ENCODE measurements at regions not wholly inside any gene's neighbourhood (a gene's known extent, or its start where the extent isn't known, plus 50 kb on each side); places are given as distances from the start of the nearest gene placed in this dataset.

DNA sequence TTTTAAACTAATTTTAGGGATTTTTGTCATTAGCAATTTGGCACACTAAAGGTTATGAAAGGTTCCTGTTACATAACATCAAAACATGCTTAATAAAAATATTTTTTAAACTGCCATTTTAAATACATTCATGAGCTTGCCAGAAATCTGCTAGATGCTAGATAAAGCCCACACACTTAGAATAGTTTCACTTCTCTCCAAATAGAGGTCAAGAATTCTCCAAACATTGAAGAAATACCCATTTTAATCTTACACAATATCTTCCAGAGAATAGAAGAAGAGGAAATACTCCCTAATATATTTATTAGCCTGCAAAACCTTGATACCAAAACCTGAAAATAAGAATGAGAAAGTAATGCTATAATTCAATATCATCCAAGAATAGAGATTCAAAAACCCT is 247.5 kb downstream of the PTH2R start:
- Histone ChIP-seq H3K9me3 (ENCODE audit: severe bottlenecking) (no peaks in the 10 kb centered on the region), H3K27me3 (ENCODE audit: insufficient read depth, poor library complexity, severe bottlenecking) (no peaks in the 10 kb centered on the region), H3K4me3 (ENCODE audit: severe bottlenecking) (no peak overlapping the region), H3K36me3 (ENCODE audit: low read depth) (no peaks in the 10 kb centered on the region), H3K4me1 (ENCODE audit: insufficient read depth, poor library complexity, severe bottlenecking) (no peaks in the 10 kb centered on the region), H3K27ac (ENCODE audit: poor library complexity, severe bottlenecking) (no peak overlapping the region)
- no peak for ATAC-seq (ENCODE audit: low read depth)
- TF ChIP-seq, protein P1, sequence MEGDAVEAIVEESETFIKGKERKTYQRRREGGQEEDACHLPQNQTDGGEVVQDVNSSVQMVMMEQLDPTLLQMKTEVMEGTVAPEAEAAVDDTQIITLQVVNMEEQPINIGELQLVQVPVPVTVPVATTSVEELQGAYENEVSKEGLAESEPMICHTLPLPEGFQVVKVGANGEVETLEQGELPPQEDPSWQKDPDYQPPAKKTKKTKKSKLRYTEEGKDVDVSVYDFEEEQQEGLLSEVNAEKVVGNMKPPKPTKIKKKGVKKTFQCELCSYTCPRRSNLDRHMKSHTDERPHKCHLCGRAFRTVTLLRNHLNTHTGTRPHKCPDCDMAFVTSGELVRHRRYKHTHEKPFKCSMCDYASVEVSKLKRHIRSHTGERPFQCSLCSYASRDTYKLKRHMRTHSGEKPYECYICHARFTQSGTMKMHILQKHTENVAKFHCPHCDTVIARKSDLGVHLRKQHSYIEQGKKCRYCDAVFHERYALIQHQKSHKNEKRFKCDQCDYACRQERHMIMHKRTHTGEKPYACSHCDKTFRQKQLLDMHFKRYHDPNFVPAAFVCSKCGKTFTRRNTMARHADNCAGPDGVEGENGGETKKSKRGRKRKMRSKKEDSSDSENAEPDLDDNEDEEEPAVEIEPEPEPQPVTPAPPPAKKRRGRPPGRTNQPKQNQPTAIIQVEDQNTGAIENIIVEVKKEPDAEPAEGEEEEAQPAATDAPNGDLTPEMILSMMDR (IDR thresholded peaks at IDR 0.05; ENCODE audit: poor library complexity, severe bottlenecking), result no peak
- no peak for DNase-seq (ENCODE audit: low spot score)

DNA sequence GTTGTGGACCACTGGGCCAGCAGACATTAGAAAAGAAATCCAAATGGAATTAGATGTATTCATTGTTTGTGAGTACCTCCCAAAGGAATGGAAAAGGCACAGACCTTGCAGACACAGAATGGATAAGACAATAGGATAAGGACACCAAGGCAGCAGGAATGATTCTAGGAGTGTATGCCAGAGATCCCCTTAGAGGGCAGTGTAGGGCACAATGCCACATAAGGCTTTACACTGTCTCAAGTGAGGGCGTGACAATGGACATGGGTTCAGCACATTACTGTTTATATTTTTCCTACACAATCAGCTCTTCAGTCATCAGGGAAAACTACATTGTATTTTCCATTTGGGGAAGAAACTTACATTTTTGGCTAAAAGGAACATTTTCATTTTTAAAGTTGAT is 250.9 kb downstream of the PTH2R start:
- TF ChIP-seq, protein P1 (IDR thresholded peaks at IDR 0.05; ENCODE audit: poor library complexity, severe bottlenecking), result peak; percentile 17
- DNase-seq (ENCODE audit: low spot score) (no peak), ATAC-seq (ENCODE audit: low read depth) (no peak)
- Histone ChIP-seq H3K4me1 (ENCODE audit: insufficient read depth, poor library complexity, severe bottlenecking) (no peaks in the 10 kb centered on the region), H3K27ac (ENCODE audit: poor library complexity, severe bottlenecking) (no peak overlapping the region), H3K27me3 (ENCODE audit: insufficient read depth, poor library complexity, severe bottlenecking) (no peaks in the 10 kb centered on the region), H3K9me3 (ENCODE audit: severe bottlenecking) (no peaks in the 10 kb centered on the region), H3K36me3 (ENCODE audit: low read depth) (no peaks in the 10 kb centered on the region), H3K4me3 (ENCODE audit: severe bottlenecking) (no peak overlapping the region)

DNA sequence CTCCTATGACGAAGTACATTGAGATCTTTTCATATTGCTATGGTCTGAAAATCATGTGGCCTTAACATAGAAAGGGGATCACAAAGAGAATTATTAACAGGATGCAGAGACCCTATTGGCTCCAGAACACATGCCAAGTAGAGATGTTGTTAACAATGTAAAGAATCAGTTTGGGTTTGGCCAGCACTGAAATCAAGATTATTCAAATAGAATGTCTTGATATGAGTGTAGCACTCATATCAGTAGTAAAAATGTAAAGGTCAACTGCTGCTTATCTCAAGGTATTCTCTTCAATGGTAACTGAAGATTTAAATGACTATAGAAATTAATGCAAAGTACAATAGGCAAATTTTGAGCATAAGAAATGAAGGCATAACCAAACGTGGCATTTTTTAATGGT is 262.8 kb downstream of the PTH2R start:
- ATAC-seq (ENCODE audit: low read depth), result no peak
- H3K27ac ChIP-seq (ENCODE audit: poor library complexity, severe bottlenecking), result no peak overlapping the region
- no peaks in the 10 kb centered on the region for H3K27me3 ChIP-seq (ENCODE audit: insufficient read depth, poor library complexity, severe bottlenecking)
- H3K4me1 ChIP-seq (ENCODE audit: insufficient read depth, poor library complexity, severe bottlenecking), result no peaks in the 10 kb centered on the region
- TF ChIP-seq, protein P1 (IDR thresholded peaks at IDR 0.05; ENCODE audit: poor library complexity, severe bottlenecking), result no peak
- H3K9me3 ChIP-seq (ENCODE audit: severe bottlenecking), result no peaks in the 10 kb centered on the region
- no peak for DNase-seq (ENCODE audit: low spot score)
- H3K4me3 ChIP-seq (ENCODE audit: severe bottlenecking), result no peak overlapping the region
- H3K36me3 ChIP-seq (ENCODE audit: low read depth), result no peaks in the 10 kb centered on the region

DNA sequence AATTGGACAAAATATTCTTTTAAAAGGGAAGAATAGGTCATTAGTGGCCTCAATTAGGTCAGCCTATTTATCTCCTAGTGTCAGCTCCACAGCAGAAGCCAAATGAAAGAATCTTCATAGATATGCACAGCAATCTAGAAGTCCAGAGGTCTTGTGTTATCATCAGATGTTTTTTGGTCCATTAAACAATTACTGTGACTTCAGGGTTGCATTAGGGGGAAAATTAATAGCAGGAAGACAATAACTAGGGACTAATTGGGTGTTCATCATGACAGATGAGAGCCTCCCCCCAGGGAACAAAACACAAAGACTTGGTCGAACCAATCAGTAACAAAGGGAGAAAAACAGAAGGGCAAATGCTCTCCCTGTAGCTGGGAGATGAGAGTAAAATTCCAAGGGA is 264.7 kb downstream of the PTH2R start:
- H3K36me3 ChIP-seq (ENCODE audit: low read depth), result no peaks in the 10 kb centered on the region
- H3K27me3 ChIP-seq (ENCODE audit: insufficient read depth, poor library complexity, severe bottlenecking), result no peaks in the 10 kb centered on the region
- H3K27ac ChIP-seq (ENCODE audit: poor library complexity, severe bottlenecking), result no peak overlapping the region
- no peak overlapping the region for H3K4me3 ChIP-seq (ENCODE audit: severe bottlenecking)
- ATAC-seq (ENCODE audit: low read depth) (no peak), DNase-seq (ENCODE audit: low spot score) (no peak)
- no peaks in the 10 kb centered on the region for H3K4me1 ChIP-seq (ENCODE audit: insufficient read depth, poor library complexity, severe bottlenecking)
- TF ChIP-seq, protein P1 (IDR thresholded peaks at IDR 0.05; ENCODE audit: poor library complexity, severe bottlenecking), result no peak
- H3K9me3 ChIP-seq (ENCODE audit: severe bottlenecking), result no peaks in the 10 kb centered on the region

DNA sequence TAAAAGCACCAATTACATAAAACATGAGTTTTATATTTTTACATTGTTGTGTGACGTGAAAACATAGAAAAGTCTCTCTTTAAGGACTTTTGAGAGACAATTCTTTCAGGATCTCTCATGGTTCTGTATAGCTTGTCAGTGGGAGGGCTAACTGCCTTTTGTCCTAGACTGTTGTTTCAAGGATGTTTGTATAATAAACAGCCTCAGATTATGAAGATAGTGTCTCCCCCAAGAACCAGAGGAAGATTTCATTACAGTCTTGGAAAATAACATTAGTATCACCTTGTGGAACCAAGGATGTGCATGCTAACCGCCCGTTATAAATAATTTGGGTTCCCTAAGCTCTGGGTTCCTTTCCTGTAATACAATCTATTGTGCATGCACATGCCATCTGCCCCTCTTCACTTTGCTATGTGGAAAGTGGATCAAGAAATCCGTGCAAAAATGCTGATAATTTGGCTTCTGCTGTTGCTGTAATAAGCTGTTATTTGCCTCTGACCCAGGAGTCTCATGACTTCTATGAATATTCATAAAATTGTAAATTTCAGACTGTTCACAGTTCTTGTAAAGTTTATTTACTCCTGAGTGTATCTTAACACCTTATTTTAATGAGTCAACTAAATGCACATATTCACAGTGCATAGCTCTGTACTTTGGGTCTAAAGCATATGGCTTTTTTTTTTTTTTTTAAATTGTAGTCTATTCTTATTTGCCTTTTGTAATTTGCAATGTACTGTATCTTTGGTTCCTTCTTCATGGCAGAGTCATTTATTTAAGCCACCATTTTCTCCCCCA is 265.5 kb downstream of the PTH2R start:
- no peaks in the 10 kb centered on the region for H3K36me3 ChIP-seq (ENCODE audit: low read depth)
- DNase-seq (ENCODE audit: low spot score) (no peak), ATAC-seq (ENCODE audit: low read depth) (no peak)
- TF ChIP-seq, protein P1 (IDR thresholded peaks at IDR 0.05; ENCODE audit: poor library complexity, severe bottlenecking), result no peak
- no peaks in the 10 kb centered on the region for H3K27me3 ChIP-seq (ENCODE audit: insufficient read depth, poor library complexity, severe bottlenecking)
- H3K4me1 ChIP-seq (ENCODE audit: insufficient read depth, poor library complexity, severe bottlenecking), result no peaks in the 10 kb centered on the region
- H3K9me3 ChIP-seq (ENCODE audit: severe bottlenecking), result no peaks in the 10 kb centered on the region
- no peak overlapping the region for H3K4me3 ChIP-seq (ENCODE audit: severe bottlenecking)
- no peak overlapping the region for H3K27ac ChIP-seq (ENCODE audit: poor library complexity, severe bottlenecking)

All from RWPE2 (cell line).